ENCODE measurements at regions not wholly inside any gene's neighbourhood (a gene's known extent, or its start where the extent isn't known, plus 50 kb on each side); places are given as distances from the start of the nearest gene placed in this dataset.
"Not testable (repeated sequence)": the region's sequence is repeated elsewhere in the genome, so short reads cannot be mapped to it uniquely, and the experiment has no call there.

GRCh38 chr2:125405816-125406215 lies 1250.1 kb upstream of the GYPC start:
- no peaks in the 10 kb centered on the region for H3K9me3 ChIP-seq (ENCODE audit: insufficient read depth, low read length)
- H3K36me3 ChIP-seq (ENCODE audit: insufficient read depth, insufficient read length, low read length) = no peaks in the 10 kb centered on the region
- TF ChIP-seq ZNF274 (IDR thresholded peaks at IDR 0.05; ENCODE audit: low read depth, low read length) (no peak), YY1 (IDR thresholded peaks at IDR 0.05; ENCODE audit: insufficient read depth, insufficient read length) (no peak), SUZ12 (IDR thresholded peaks at IDR 0.05; ENCODE audit: extremely low read depth, insufficient read depth, insufficient read length) (no peak)
- H3K4me1 ChIP-seq (ENCODE audit: insufficient read depth, insufficient read length) = no peaks in the 10 kb centered on the region
- H3K9ac ChIP-seq (ENCODE audit: insufficient read length, low read depth) = no peak overlapping the region
- H3K4me3 ChIP-seq (ENCODE audit: insufficient read length, low read depth) = no peak overlapping the region
- DNase-seq (ENCODE audit: low read depth, low spot score) = no peak
- H3K27me3 ChIP-seq (ENCODE audit: insufficient read depth, insufficient read length) = no peaks in the 10 kb centered on the region

GRCh38 chr2:125408874-125409538 lies 1247.0 kb upstream of the GYPC start:
- Histone ChIP-seq H3K27me3 (ENCODE audit: insufficient read depth, insufficient read length) (no peaks in the 10 kb centered on the region), H3K4me1 (ENCODE audit: insufficient read depth, insufficient read length) (no peaks in the 10 kb centered on the region), H3K36me3 (ENCODE audit: insufficient read depth, insufficient read length, low read length) (no peaks in the 10 kb centered on the region), H3K9me3 (ENCODE audit: insufficient read depth, low read length) (no peaks in the 10 kb centered on the region), H3K9ac (ENCODE audit: insufficient read length, low read depth) (no peak overlapping the region), H3K4me3 (ENCODE audit: insufficient read length, low read depth) (no peak overlapping the region)
- TF ChIP-seq YY1 (IDR thresholded peaks at IDR 0.05; ENCODE audit: insufficient read depth, insufficient read length) (no peak), SUZ12 (IDR thresholded peaks at IDR 0.05; ENCODE audit: extremely low read depth, insufficient read depth, insufficient read length) (no peak), ZNF274 (IDR thresholded peaks at IDR 0.05; ENCODE audit: low read depth, low read length) (no peak)
- no peak for DNase-seq (ENCODE audit: low read depth, low spot score)

DNA sequence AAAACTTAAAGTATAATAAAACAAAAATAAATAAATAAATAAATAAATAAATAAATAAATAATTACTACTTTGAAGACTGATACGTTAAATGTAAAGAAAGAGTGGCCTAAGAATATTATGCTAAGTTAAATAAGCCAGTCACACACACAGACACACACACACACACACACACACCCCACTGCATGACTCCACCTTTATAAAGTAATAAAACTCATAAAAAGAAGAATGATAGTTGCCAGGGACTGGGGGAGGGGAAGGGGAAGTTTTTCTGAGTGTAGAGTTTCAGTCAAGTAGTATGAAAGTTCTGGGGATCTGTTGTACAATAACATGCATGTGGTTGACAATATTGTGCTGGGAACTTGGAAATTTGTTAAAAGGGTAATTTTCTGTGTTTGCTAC lies 1237.5 kb upstream of the GYPC start:
- Histone ChIP-seq H3K36me3 (ENCODE audit: insufficient read depth, insufficient read length, low read length) (no peaks in the 10 kb centered on the region), H3K9me3 (ENCODE audit: insufficient read depth, low read length) (no peaks in the 10 kb centered on the region), H3K4me3 (ENCODE audit: insufficient read length, low read depth) (no peak overlapping the region), H3K4me1 (ENCODE audit: insufficient read depth, insufficient read length) (no peaks in the 10 kb centered on the region), H3K9ac (ENCODE audit: insufficient read length, low read depth) (no peak overlapping the region), H3K27me3 (ENCODE audit: insufficient read depth, insufficient read length) (no peaks in the 10 kb centered on the region)
- DNase-seq (ENCODE audit: low read depth, low spot score) = no peak
- TF ChIP-seq ZNF274 (IDR thresholded peaks at IDR 0.05; ENCODE audit: low read depth, low read length) (no peak), SUZ12 (IDR thresholded peaks at IDR 0.05; ENCODE audit: extremely low read depth, insufficient read depth, insufficient read length) (no peak), YY1 (IDR thresholded peaks at IDR 0.05; ENCODE audit: insufficient read depth, insufficient read length) (no peak)

DNA sequence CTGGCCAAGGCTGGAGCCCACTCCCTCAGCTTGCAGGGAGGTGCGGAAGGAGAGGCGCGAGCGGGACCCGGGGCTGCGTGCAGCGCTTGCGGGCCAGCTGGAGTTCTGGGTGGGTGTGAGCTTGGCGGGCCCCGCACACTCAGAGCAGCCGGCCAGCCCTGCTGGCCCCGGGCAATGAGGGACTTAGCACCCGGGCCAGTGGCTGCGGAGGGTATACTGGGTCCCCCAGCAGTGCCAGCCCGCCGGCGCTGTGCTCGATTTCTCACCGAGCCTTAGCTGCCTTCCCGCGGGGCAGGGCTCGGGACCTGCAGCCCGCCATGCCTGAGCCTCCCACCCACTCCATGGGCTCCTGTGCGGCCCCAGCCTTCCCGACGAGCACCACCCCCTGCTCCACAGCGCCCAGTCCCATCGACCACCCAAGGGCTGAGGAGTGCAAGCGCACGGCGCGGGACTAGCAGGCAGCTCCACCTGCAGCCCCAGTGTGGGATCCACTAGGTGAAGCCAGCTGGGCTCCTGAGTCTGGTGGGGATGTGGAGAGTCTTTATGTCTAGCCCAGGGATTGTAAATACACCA lies 1233.7 kb upstream of the GYPC start:
- H3K27me3 ChIP-seq (ENCODE audit: insufficient read depth, insufficient read length); H3K36me3 ChIP-seq (ENCODE audit: insufficient read depth, insufficient read length, low read length); DNase-seq (ENCODE audit: low read depth, low spot score); H3K9ac ChIP-seq (ENCODE audit: insufficient read length, low read depth); H3K4me3 ChIP-seq (ENCODE audit: insufficient read length, low read depth); H3K4me1 ChIP-seq (ENCODE audit: insufficient read depth, insufficient read length); H3K9me3 ChIP-seq (ENCODE audit: insufficient read depth, low read length): not testable (repeated sequence)

DNA sequence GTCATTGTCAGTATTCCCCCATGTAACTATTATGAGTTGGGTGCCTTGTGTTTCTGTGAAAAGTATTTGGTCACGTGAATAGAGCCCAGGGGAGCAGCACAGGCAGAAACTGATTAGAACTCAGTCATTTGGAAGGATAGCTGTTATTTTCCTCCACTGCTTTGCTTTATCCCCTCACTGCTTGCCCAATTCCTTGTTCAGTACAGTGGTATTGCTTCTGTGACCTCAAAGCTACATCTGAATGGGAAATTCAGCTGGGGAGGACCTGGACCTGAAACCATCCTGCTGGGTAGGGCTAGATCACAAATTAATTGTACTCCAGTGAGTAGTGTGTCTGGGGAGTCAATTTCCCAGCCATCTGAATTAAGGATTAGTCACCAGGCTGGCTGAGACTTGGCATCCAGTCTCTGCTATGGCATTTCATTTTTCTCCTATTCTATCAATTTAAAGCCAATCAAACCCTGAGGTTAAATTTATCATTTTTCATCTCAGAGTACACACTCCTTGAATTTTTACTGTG lies 1231.6 kb upstream of the GYPC start:
- no peak for TF ChIP-seq SUZ12 (IDR thresholded peaks at IDR 0.05; ENCODE audit: extremely low read depth, insufficient read depth, insufficient read length)
- no peak for TF ChIP-seq ZNF274 (IDR thresholded peaks at IDR 0.05; ENCODE audit: low read depth, low read length)
- no peak for TF ChIP-seq YY1 (IDR thresholded peaks at IDR 0.05; ENCODE audit: insufficient read depth, insufficient read length)
- H3K4me1 ChIP-seq (ENCODE audit: insufficient read depth, insufficient read length) = no peaks in the 10 kb centered on the region
- H3K36me3 ChIP-seq (ENCODE audit: insufficient read depth, insufficient read length, low read length) = no peaks in the 10 kb centered on the region
- no peak overlapping the region for H3K4me3 ChIP-seq (ENCODE audit: insufficient read length, low read depth)
- no peaks in the 10 kb centered on the region for H3K9me3 ChIP-seq (ENCODE audit: insufficient read depth, low read length)
- no peak for DNase-seq (ENCODE audit: low read depth, low spot score)
- H3K9ac ChIP-seq (ENCODE audit: insufficient read length, low read depth) = no peak overlapping the region
- H3K27me3 ChIP-seq (ENCODE audit: insufficient read depth, insufficient read length) = no peaks in the 10 kb centered on the region

DNA sequence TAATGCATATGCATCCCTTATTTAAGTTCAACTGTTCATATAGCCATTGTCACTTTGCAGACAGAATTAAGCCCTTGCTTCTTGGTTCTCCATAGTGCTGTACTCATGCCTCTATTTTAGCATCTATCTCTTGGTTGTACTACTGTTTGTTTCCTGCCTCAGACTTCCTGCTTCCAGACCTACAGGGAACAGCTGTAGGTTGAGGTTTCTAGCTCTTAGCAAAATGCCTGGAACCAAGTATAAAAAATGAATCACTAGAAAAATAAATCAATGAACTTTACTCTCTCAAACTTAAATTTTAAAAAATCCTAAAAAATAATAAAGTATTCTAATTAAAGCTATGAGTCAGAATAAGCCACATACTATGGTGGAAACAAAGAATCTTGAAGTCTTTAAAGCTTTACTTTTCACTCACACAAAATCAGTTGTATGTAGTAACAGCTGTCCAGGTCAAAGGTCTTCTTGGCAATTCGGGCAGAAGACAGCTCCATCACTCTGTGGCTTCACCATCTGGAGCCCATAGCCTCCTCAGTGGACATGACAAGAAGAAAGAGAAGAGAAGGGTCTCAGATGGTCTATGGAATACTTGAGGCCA lies 1228.1 kb upstream of the GYPC start:
- no peaks in the 10 kb centered on the region for H3K4me1 ChIP-seq (ENCODE audit: insufficient read depth, insufficient read length)
- no peak for DNase-seq (ENCODE audit: low read depth, low spot score)
- no peaks in the 10 kb centered on the region for H3K9me3 ChIP-seq (ENCODE audit: insufficient read depth, low read length)
- no peak for TF ChIP-seq YY1 (IDR thresholded peaks at IDR 0.05; ENCODE audit: insufficient read depth, insufficient read length)
- TF ChIP-seq ZNF274 (IDR thresholded peaks at IDR 0.05; ENCODE audit: low read depth, low read length) = no peak
- TF ChIP-seq SUZ12 (IDR thresholded peaks at IDR 0.05; ENCODE audit: extremely low read depth, insufficient read depth, insufficient read length) = no peak
- no peak overlapping the region for H3K4me3 ChIP-seq (ENCODE audit: insufficient read length, low read depth)
- H3K9ac ChIP-seq (ENCODE audit: insufficient read length, low read depth) = no peak overlapping the region
- H3K27me3 ChIP-seq (ENCODE audit: insufficient read depth, insufficient read length) = no peaks in the 10 kb centered on the region
- H3K36me3 ChIP-seq (ENCODE audit: insufficient read depth, insufficient read length, low read length) = no peaks in the 10 kb centered on the region

DNA sequence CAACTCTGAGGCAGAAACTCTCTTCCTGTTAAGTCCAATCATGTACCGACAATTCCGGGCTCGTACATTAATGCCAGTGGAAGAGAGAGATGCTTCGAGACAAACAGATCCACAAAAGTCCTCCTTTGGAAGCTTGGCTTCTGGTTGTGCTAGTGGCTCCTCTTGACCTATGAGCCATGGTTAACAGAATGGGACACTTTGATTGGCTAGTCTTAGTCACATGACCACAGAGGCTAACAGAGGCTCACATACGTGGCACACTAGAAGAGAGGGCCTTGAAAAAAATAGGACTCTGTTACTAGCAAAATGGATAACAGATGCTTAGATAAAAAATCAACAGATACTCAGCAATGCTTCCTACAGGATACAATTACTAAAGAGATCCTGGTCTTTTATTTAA lies 1211.9 kb upstream of the GYPC start:
- no peak for DNase-seq (ENCODE audit: low read depth, low spot score)
- H3K9ac ChIP-seq (ENCODE audit: insufficient read length, low read depth) = no peak overlapping the region
- H3K36me3 ChIP-seq (ENCODE audit: insufficient read depth, insufficient read length, low read length) = no peaks in the 10 kb centered on the region
- no peaks in the 10 kb centered on the region for H3K27me3 ChIP-seq (ENCODE audit: insufficient read depth, insufficient read length)
- H3K4me3 ChIP-seq (ENCODE audit: insufficient read length, low read depth) = no peak overlapping the region
- TF ChIP-seq YY1 (IDR thresholded peaks at IDR 0.05; ENCODE audit: insufficient read depth, insufficient read length) (no peak), ZNF274 (IDR thresholded peaks at IDR 0.05; ENCODE audit: low read depth, low read length) (no peak), SUZ12 (IDR thresholded peaks at IDR 0.05; ENCODE audit: extremely low read depth, insufficient read depth, insufficient read length) (no peak)
- no peaks in the 10 kb centered on the region for H3K9me3 ChIP-seq (ENCODE audit: insufficient read depth, low read length)
- H3K4me1 ChIP-seq (ENCODE audit: insufficient read depth, insufficient read length) = no peaks in the 10 kb centered on the region
